GM21723 (cell line): ENCODE measurements at regions not wholly inside any gene's neighbourhood (a gene's known extent, or its start where the extent isn't known, plus 50 kb on each side); places are given as distances from the start of the nearest gene placed in this dataset.

Experiments used
- ATAC-seq: cut with Tn5 transposase; IDR thresholded peaks from one replicate; pipeline ENCODE4 v1.9.1; 2021; ENCODE audit warnings: mild to moderate bottlenecking, moderate library complexity; ENCODE audit not compliant: unreplicated experiment

GRCh38 chr10:28250782-28251181 lies 52.1 kb downstream of the MPP7 start:
- no peak for ATAC-seq

GRCh38 chr10:28250358-28250757 lies 52.5 kb downstream of the MPP7 start:
- ATAC-seq, result no peak

GRCh38 chr10:28249512-28249911 lies 53.4 kb downstream of the MPP7 start:
- ATAC-seq, result no peak

DNA sequence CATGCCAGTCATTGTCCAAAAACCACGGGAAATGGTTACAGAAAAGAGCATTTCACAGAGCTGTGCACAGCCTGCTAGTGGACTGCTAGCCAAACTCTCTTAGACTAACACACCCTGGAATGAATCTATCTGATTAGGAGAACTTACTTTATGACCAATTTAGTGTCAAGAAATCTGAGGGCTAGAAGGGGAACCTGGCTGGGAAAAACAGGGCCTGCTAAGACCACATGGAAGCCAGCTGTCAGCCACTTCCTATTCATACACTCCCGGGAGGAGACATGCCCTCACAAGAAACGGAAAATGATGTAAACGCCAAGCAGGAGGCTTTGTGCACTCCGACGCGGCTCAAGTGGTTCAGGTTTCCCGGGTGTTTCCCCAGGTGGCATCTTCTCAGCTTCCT lies 54.8 kb downstream of the MPP7 start:
- ATAC-seq, result no peak

- no peak for ATAC-seq
Measured at GRCh38 chr10:28246023-28246422, 56.8 kb downstream of the MPP7 start.

GRCh38 chr10:28243923-28244322 lies 58.9 kb downstream of the MPP7 start:
- ATAC-seq, result no peak

DNA sequence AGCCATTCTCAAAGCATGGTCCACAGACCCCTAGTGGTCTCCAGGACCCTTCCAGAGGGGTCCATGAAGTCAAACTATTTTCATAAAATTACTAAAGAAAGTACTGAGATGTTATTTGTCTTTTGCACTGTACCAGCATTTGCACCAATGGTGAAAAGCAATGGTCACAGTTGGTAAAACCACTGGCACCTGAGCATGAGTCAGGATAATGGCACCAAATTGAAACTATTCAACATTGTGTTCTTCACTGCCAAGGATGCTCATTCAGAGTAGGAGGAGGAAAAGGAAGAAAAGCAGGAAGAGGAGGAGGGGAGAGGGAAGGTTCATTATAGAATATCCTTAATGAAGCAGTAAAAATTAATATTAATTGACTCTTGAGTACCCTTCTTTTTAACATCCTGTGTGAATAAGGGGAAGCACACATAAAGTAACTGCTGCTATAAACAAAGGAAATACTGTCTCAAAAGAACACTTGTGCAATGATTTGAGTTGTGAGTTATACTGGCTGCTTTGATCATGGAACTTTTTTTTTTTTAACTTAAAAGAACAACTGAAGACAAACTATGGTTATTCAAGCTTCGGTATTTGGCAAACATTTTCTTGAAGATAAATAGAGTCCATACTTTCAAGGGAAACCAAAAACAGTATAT lies 60.2 kb downstream of the MPP7 start:
- ATAC-seq, result no peak

DNA sequence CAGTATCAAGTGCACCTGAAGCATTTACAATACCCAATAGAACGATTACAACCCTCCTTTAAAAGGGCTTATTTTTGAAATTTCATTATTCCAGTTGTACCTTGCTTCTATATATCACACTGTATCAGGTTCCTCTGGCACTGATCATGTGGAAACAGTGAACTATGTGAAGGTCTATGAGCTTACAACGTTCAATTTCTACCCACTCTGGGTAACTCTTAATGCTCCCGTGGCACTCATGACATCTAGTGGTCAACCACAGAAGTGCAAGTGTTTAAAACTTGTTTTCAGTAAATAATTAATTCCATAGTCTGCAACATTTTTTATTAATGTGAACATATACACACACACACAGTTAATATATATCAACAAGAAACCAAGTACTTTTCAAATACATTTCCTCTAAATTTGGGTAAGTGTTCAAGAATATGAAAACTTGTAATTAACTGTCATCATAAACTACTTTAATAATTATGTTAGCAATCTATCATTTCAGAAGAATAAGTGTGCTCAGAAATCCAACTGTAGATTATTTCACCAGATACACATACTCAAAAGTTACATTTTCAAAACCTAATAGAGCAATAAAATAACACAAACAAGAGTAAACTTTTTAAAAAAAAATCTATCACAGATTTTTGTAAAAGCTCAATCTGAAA lies 61.0 kb downstream of the MPP7 start:
- no peak for ATAC-seq

GRCh38 chr10:28240400-28240799 lies 62.5 kb downstream of the MPP7 start:
- no peak for ATAC-seq

DNA sequence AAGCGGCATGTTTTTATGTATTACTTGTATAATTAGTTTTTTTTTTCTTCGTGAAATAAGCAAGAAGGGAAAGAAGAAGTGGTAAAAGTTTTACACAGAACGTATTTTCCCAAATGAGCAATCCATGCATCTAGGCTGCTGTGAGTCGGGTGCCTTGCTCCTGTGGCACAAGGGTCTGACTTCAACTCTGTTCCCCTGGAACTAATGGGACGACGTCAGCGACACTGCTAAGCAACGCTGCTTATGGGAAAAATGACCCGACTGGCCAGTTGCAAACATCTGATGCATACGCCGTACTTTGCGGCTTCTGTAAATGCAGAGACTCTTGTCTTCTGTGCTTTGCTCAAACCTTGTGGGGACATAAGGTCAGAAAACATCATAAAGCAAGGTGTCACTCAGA lies 66.3 kb downstream of the MPP7 start:
- no peak for ATAC-seq

- ATAC-seq, result no peak
Measured at GRCh38 chr10:28220811-28221210, 82.1 kb downstream of the MPP7 start.

GRCh38 chr10:28219251-28219650 lies 83.6 kb downstream of the MPP7 start:
- no peak for ATAC-seq

DNA sequence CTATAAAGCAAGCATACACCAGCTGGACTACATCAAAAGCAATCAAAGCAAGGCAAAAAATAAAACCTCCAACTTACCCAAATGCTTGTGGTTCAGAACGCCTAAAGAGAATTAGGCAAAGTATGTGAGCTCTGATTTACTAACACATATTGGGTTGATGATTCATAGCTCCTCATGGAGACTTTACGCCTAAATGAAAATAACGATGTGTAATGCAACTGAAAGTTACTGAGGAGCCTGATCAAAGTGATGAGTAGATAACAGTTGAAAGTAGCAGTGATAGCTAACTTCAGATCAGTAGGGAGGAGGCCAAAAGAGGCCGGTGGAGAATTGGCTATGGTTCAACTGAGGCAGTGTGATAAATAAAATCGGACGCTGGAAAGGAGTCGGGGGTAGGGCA lies 85.0 kb downstream of the MPP7 start:
- no peak for ATAC-seq

DNA sequence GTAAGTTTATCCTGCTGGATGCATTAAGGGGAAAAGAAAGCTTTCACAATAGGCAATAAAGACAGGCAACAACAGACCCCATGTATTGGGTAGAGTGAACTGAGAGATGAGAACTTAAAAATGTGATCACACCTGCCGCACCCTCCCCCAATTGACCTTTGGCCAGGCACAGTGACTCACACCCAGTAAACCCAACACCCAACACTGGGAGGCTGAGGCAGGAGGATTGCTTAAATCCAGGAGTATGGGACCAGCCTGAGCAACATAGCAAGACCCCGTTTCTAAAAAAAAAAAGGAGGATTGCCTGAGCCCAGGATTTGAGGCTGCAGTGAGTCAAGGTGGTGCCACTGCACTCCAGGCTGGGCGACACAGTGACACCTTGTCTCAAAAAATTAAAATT lies 86.9 kb downstream of the MPP7 start:
- ATAC-seq, result no peak

- ATAC-seq, result no peak
Measured at GRCh38 chr10:28214219-28214618, 88.6 kb downstream of the MPP7 start.

GRCh38 chr10:28211759-28212158 lies 91.1 kb downstream of the MPP7 start:
- ATAC-seq, result no peak

DNA sequence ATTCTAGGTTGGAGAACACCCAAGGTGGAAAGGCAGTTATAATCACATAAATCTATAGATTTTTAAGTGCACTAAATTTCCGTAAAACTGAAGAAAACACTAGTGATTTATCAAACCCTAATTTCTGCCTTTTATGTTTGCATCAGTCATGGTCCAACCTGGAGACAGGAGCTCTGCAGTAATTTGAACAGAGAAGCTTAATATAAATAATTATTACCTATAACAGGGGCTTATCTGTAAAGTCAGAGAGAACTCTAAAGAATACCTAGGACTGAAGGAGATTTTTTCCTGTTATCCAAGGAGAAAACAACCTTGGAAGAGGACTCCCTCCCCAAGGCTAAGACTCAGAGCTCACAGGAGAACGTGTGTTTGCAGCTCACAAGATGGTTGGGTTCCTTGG lies 95.1 kb downstream of the MPP7 start:
- ATAC-seq, result no peak

GRCh38 chr10:28202941-28203352 lies 99.9 kb downstream of the MPP7 start:
- ATAC-seq, result no peak

GRCh38 chr10:28201410-28202400 lies 101.2 kb downstream of the MPP7 start:
- no peak for ATAC-seq

- no peak for ATAC-seq
Measured at GRCh38 chr10:28200775-28201174, 102.1 kb downstream of the MPP7 start.

DNA sequence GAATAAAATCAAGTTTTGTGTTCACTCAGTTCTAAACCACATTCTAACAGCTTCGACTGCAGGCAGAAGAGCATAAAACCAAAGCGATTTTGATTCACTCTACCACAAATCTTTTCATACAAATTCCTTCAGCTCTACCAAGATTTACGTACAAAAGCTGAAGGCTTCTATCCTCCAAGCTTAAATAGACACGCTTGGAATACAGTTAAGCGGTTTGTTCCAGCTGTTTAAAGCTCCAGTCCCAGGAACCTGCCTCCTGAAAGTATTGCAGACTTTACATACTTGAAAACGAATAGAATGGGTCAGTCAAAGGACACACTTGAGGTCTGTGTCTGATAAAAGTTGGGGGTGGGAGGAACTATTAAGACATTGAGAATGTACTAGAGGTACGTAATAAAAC lies 102.9 kb downstream of the MPP7 start:
- no peak for ATAC-seq

DNA sequence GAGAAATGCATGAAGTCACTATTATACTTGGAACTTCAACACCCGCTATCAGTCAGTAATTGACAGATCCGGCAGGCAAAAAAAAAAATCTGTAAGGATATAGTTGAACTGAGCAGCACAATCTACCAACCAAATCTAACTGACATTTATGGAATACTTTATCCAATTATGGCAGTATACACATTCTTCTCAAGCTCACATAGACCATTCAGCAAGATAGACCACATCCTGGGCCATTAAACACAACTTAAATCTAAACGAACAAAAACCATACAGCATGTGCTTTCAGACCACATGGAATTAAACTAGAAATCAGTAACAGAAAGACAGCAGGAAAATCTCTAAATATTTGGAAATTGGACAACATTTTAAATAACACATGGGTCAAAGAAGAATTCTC lies 112.7 kb downstream of the MPP7 start:
- no peak for ATAC-seq
